ENCODE measurements at regions not wholly inside any gene's neighbourhood (a gene's known extent, or its start where the extent isn't known, plus 50 kb on each side); places are given as distances from the start of the nearest gene placed in this dataset.

GRCh38 chr10:10699427-10699826 is 318.2 kb upstream of the CELF2 start:
- TF ChIP-seq, protein P1, sequence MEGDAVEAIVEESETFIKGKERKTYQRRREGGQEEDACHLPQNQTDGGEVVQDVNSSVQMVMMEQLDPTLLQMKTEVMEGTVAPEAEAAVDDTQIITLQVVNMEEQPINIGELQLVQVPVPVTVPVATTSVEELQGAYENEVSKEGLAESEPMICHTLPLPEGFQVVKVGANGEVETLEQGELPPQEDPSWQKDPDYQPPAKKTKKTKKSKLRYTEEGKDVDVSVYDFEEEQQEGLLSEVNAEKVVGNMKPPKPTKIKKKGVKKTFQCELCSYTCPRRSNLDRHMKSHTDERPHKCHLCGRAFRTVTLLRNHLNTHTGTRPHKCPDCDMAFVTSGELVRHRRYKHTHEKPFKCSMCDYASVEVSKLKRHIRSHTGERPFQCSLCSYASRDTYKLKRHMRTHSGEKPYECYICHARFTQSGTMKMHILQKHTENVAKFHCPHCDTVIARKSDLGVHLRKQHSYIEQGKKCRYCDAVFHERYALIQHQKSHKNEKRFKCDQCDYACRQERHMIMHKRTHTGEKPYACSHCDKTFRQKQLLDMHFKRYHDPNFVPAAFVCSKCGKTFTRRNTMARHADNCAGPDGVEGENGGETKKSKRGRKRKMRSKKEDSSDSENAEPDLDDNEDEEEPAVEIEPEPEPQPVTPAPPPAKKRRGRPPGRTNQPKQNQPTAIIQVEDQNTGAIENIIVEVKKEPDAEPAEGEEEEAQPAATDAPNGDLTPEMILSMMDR (IDR thresholded peaks at IDR 0.05; ENCODE audit: low read depth, low read length, poor library complexity, severe bottlenecking) = no peak
- no peak for TF ChIP-seq EZH2phosphoT487 (IDR thresholded peaks at IDR 0.05; ENCODE audit: borderline replicate concordance, low read length)

All from DOHH2 (cell line).